ENCODE measurements at regions not wholly inside any gene's neighbourhood (a gene's known extent, or its start where the extent isn't known, plus 50 kb on each side); places are given as distances from the start of the nearest gene placed in this dataset.

GRCh38 chr2:15738225-15738546, 146.5 kb downstream of the DDX1 start:
- CTCF ChIA-PET (ENCODE audit: partially characterized antibody), result interaction anchor here (5.0 kb wide), 1 partner anchor 10 kb away, joined by 29 read pairs; no protein-coding TSS in a partner anchor
- Histone ChIP-seq H3K56ac (replicated peaks; ENCODE audit: insufficient read length, low read depth, low read length) (no peak overlapping the region), H2BK20ac (ENCODE audit: low read length) (no peak overlapping the region), H4K20me1 (replicated peaks in 1 of 2; ENCODE audit: control insufficient read depth in 1 of 2, insufficient read depth in 2 of 2, low read length in 2 of 2) (no peaks in the 10 kb centered on the region), H3K79me2 (ENCODE audit: control insufficient read depth in 1 of 2, insufficient read depth in 2 of 2, low read length in 2 of 2) (no peaks in the 10 kb centered on the region), H2AK5ac (ENCODE audit: low read depth, low read length) (no peak overlapping the region), H3K23ac (ENCODE audit: insufficient read length) (no peak overlapping the region), H3K27me3 (replicated peaks in 1 of 4; ENCODE audit: control insufficient read depth in 3 of 4, extremely low read depth in 1 of 4, insufficient read depth in 3 of 4, low read length in 3 of 4) (no peaks in the 10 kb centered on the region), H2BK120ac (replicated peaks; ENCODE audit: low read depth, low read length) (no peak overlapping the region), H4K5ac (ENCODE audit: insufficient read length, low read depth, low read length) (no peak overlapping the region), H4K91ac (replicated peaks; ENCODE audit: insufficient read length, low read length) (no peak overlapping the region), H3K4me1 (replicated peaks in 1 of 4; ENCODE audit: control insufficient read depth in 3 of 4, insufficient read depth in 4 of 4, low read length in 3 of 4) (peaks cover 0 to 4% (median 0%) of the 10 kb centered on the region in 4 experiments; a peak in 1 of 7 replicates), H3K36me3 (ENCODE audit: control insufficient read depth in 2 of 4, insufficient read depth in 4 of 4, low read length in 3 of 4) (no peaks in the 10 kb centered on the region), H2BK15ac (ENCODE audit: low read length) (no peak overlapping the region), H3K79me1 (ENCODE audit: low read depth, low read length) (no peaks in the 10 kb centered on the region), H3K23me2 (ENCODE audit: low read depth, low read length) (0 out of 2 replicates have a peak, but pooled peaks cover 2% of the 10 kb centered on the region), H4K8ac (ENCODE audit: extremely low read depth, insufficient read depth, low read length) (no peak overlapping the region), H2BK5ac (ENCODE audit: low read depth, low read length) (no peak overlapping the region), H3K14ac (ENCODE audit: insufficient read length) (no peak overlapping the region), H3K4ac (replicated peaks; ENCODE audit: insufficient read length, low read depth, low read length) (no peak overlapping the region), H3K27ac (ENCODE audit: low read depth, low read length) (no peak overlapping the region), H2BK12ac (ENCODE audit: low read depth, low read length) (no peak overlapping the region), H3K18ac (ENCODE audit: extremely low read depth, low read length) (no peak overlapping the region), H3K9me3 (ENCODE audit: insufficient read depth in 2 of 2, low read depth in 1 of 2, low read length in 1 of 2) (no peaks in the 10 kb centered on the region), H3K4me3 (ENCODE audit: extremely low read depth in 1 of 4, insufficient read depth in 2 of 4, low read depth in 3 of 4, low read length in 4 of 4) (no peak overlapping the region), H3K4me2 (ENCODE audit: insufficient read depth in 1 of 2, low read depth in 2 of 2, low read length in 2 of 2) (no peak overlapping the region), H2AFZ (ENCODE audit: low read length) (no peak overlapping the region), H3K9ac (replicated peaks in 1 of 4; ENCODE audit: extremely low read depth in 1 of 4, low read depth in 3 of 4, low read length in 3 of 4) (no peak overlapping the region)
- 98% methylated on average over 7 of the region's 7 CpGs; no CpG with 5 or more reads in 1 of the 2 experiments for WGBS, 2 experiments (ENCODE audit: extremely low coverage in 1 of 2, insufficient coverage in 1 of 2, insufficient read length in 1 of 2, insufficient replicate concordance in 2 of 2, low coverage in 1 of 2, low lambda C conversion rate in 2 of 2, missing lambda C conversion rate in 1 of 2)
- DNase-seq (ENCODE audit: low read depth in 1 of 2, low spot score in 2 of 2) (no peak), FAIRE-seq (no peak)
- POLR2A ChIA-PET (ENCODE audit: partially characterized antibody), result no interaction called here
- TF ChIP-seq SUZ12 (IDR thresholded peaks at IDR 0.05; ENCODE audit: low read length) (no peak), SIN3A (conservative IDR thresholded peaks at IDR 0.05 in 1 of 2, IDR thresholded peaks at IDR 0.05 in 1 of 2; ENCODE audit: low read depth in 1 of 2, low read length in 2 of 2) (no peak), GABPA (IDR thresholded peaks at IDR 0.05; ENCODE audit: borderline replicate concordance, insufficient read depth, low read length) (no peak)
